ENCODE measurements at regions not wholly inside any gene's neighbourhood (a gene's known extent, or its start where the extent isn't known, plus 50 kb on each side); places are given as distances from the start of the nearest gene placed in this dataset.
"Not testable (repeated sequence)": the region's sequence is repeated elsewhere in the genome, so short reads cannot be mapped to it uniquely, and the experiment has no call there.

DNA sequence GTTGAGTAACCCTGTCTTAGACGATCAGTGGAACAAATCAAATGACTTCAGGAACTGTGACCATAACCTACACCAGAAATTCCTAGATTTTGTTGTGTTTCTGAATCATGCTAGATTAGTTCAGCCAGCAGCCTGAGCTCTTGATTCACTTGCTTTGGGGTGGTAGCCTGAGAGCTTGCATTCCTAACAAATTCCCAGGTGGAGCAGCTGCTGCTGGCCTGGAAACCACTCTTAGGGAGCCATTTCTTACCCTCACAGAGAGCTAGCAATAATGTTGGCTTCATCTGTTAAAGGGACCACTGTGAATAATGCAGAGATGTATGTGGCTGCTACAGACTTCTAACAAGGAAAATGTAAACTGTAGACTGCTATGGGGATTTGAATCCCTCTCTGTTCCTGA is 388.1 kb upstream of the PRR20A start:
- H3K79me2 ChIP-seq (ENCODE audit: control insufficient read depth, low read length): no peaks in the 10 kb centered on the region

GRCh38 chr13:56755181-56755935 is 385.4 kb upstream of the PRR20A start:
- H3K27me3 ChIP-seq (ENCODE audit: control insufficient read depth, low read length): no peaks in the 10 kb centered on the region
- no peaks in the 10 kb centered on the region for H3F3A ChIP-seq (ENCODE audit: control insufficient read depth, insufficient read depth)
- H3K4me1 ChIP-seq (ENCODE audit: control insufficient read depth, low read length): no peaks in the 10 kb centered on the region
- H3K27ac ChIP-seq (ENCODE audit: low read depth, low read length): no peak overlapping the region
- no peaks in the 10 kb centered on the region for H3K79me2 ChIP-seq (ENCODE audit: control insufficient read depth, low read length)
- no peaks in the 10 kb centered on the region for H4K20me1 ChIP-seq (ENCODE audit: control insufficient read depth, insufficient read depth, low read depth, low read length)
- TF ChIP-seq, protein P1, sequence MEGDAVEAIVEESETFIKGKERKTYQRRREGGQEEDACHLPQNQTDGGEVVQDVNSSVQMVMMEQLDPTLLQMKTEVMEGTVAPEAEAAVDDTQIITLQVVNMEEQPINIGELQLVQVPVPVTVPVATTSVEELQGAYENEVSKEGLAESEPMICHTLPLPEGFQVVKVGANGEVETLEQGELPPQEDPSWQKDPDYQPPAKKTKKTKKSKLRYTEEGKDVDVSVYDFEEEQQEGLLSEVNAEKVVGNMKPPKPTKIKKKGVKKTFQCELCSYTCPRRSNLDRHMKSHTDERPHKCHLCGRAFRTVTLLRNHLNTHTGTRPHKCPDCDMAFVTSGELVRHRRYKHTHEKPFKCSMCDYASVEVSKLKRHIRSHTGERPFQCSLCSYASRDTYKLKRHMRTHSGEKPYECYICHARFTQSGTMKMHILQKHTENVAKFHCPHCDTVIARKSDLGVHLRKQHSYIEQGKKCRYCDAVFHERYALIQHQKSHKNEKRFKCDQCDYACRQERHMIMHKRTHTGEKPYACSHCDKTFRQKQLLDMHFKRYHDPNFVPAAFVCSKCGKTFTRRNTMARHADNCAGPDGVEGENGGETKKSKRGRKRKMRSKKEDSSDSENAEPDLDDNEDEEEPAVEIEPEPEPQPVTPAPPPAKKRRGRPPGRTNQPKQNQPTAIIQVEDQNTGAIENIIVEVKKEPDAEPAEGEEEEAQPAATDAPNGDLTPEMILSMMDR (IDR thresholded peaks at IDR 0.05; ENCODE audit: low read depth, low read length, poor library complexity, severe bottlenecking): no peak
- H3K9me2 ChIP-seq (replicated peaks; ENCODE audit: control insufficient read depth, low read length): no peaks in the 10 kb centered on the region
- no peak overlapping the region for H3K4me2 ChIP-seq (ENCODE audit: low read length)
- H3K9me3 ChIP-seq (ENCODE audit: control insufficient read depth, insufficient read depth, low read length): no peaks in the 10 kb centered on the region
- no peak overlapping the region for H3K4me3 ChIP-seq (ENCODE audit: low read length)
- no peaks in the 10 kb centered on the region for H3K36me3 ChIP-seq (ENCODE audit: control insufficient read depth, low read length)

More for the DNA sequence above, 388.1 kb upstream of the PRR20A start:
- Histone ChIP-seq H3K4me1 (ENCODE audit: control insufficient read depth, low read length) (no peaks in the 10 kb centered on the region), H3K36me3 (ENCODE audit: control insufficient read depth, low read length) (no peaks in the 10 kb centered on the region), H3K9me3 (ENCODE audit: control insufficient read depth, insufficient read depth, low read length) (no peaks in the 10 kb centered on the region), H3K27me3 (ENCODE audit: control insufficient read depth, low read length) (no peaks in the 10 kb centered on the region), H3K4me2 (ENCODE audit: low read length) (no peak overlapping the region), H3F3A (ENCODE audit: control insufficient read depth, insufficient read depth) (no peaks in the 10 kb centered on the region), H3K4me3 (ENCODE audit: low read length) (no peak overlapping the region), H3K9me2 (replicated peaks; ENCODE audit: control insufficient read depth, low read length) (no peaks in the 10 kb centered on the region), H3K27ac (ENCODE audit: low read depth, low read length) (no peak overlapping the region), H4K20me1 (ENCODE audit: control insufficient read depth, insufficient read depth, low read depth, low read length) (no peaks in the 10 kb centered on the region)
- no peak for TF ChIP-seq EZH2phosphoT487 (IDR thresholded peaks at IDR 0.05; ENCODE audit: borderline replicate concordance, low read length)
- TF ChIP-seq, protein P1 (IDR thresholded peaks at IDR 0.05; ENCODE audit: low read depth, low read length, poor library complexity, severe bottlenecking): no peak

GRCh38 chr13:56763333-56763732 is 377.4 kb upstream of the PRR20A start:
- not testable (repeated sequence) for H3K4me3 ChIP-seq (ENCODE audit: low read length); H3K9me2 ChIP-seq (replicated peaks; ENCODE audit: control insufficient read depth, low read length); H3K9me3 ChIP-seq (ENCODE audit: control insufficient read depth, insufficient read depth, low read length); H3K4me1 ChIP-seq (ENCODE audit: control insufficient read depth, low read length); H3K36me3 ChIP-seq (ENCODE audit: control insufficient read depth, low read length); H4K20me1 ChIP-seq (ENCODE audit: control insufficient read depth, insufficient read depth, low read depth, low read length); H3K27ac ChIP-seq (ENCODE audit: low read depth, low read length); H3K79me2 ChIP-seq (ENCODE audit: control insufficient read depth, low read length); H3K27me3 ChIP-seq (ENCODE audit: control insufficient read depth, low read length); H3K4me2 ChIP-seq (ENCODE audit: low read length); H3F3A ChIP-seq (ENCODE audit: control insufficient read depth, insufficient read depth)

DNA sequence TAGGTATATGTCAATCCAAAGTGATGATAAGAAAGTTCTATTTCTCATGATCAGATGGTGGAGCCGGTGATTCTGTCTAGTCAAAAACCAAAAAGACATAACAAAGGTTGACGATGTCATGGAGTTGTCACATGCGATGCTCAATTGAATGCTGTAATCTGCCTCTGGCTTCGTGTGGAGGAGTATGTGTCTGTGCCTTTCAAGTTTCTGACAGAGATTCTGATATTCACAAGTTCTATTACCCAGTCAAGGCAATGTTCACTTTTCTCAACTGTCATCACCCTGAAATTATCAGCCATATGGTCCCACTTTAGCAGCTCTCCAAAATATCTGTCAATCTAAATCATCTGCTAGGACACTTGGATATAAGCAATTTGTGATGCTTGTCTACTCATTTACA is 367.6 kb upstream of the PRR20A start:
- no peaks in the 10 kb centered on the region for H3K27me3 ChIP-seq (ENCODE audit: control insufficient read depth, low read length)
- no peaks in the 10 kb centered on the region for H3F3A ChIP-seq (ENCODE audit: control insufficient read depth, insufficient read depth)
- H3K4me2 ChIP-seq (ENCODE audit: low read length): no peak overlapping the region
- H3K79me2 ChIP-seq (ENCODE audit: control insufficient read depth, low read length): no peaks in the 10 kb centered on the region
- no peaks in the 10 kb centered on the region for H3K4me1 ChIP-seq (ENCODE audit: control insufficient read depth, low read length)
- TF ChIP-seq EZH2phosphoT487 (IDR thresholded peaks at IDR 0.05; ENCODE audit: borderline replicate concordance, low read length): no peak
- TF ChIP-seq, protein P1 (IDR thresholded peaks at IDR 0.05; ENCODE audit: low read depth, low read length, poor library complexity, severe bottlenecking): no peak
- H3K9me3 ChIP-seq (ENCODE audit: control insufficient read depth, insufficient read depth, low read length): no peaks in the 10 kb centered on the region
- no peaks in the 10 kb centered on the region for H3K9me2 ChIP-seq (replicated peaks; ENCODE audit: control insufficient read depth, low read length)
- no peak overlapping the region for H3K4me3 ChIP-seq (ENCODE audit: low read length)
- no peak overlapping the region for H3K27ac ChIP-seq (ENCODE audit: low read depth, low read length)
- no peaks in the 10 kb centered on the region for H3K36me3 ChIP-seq (ENCODE audit: control insufficient read depth, low read length)
- H4K20me1 ChIP-seq (ENCODE audit: control insufficient read depth, insufficient read depth, low read depth, low read length): no peaks in the 10 kb centered on the region
